Tibial artery (tissue), 4 donors: ENCODE measurements at regions not wholly inside any gene's neighbourhood (a gene's known extent, or its start where the extent isn't known, plus 50 kb on each side); places are given as distances from the start of the nearest gene placed in this dataset.
A peak's percentile ranks its signal among the peaks of the same experiment; 100 is the strongest.

Source experiments
- DNase-seq, 2 donors: peaks; one replicate each; pipeline ENCODE4 v3.0.0-alpha.2; 2019
- H3K27ac ChIP-seq, 2 donors: fragments of 200-600 bp; sonication (generic) in 1 of 2; 1 replicate in 1 of 2; 2 replicates in 1 of 2; pipeline ENCODE4 v1.5.1; 2018 to 2019; ENCODE audit warnings: mild to moderate bottlenecking in 1 of 2
- H3K27me3 ChIP-seq, 2 donors: fragments of 200-600 bp; sonication (generic) in 1 of 2; one replicate each; pipeline versions ENCODE4 v1.5.1 to v1.6.0; 2016 to 2019
- H3K36me3 ChIP-seq, 3 donors: fragments of 200-600 bp; sonication (generic) in 2 of 3; one replicate each; pipeline ENCODE4 v1.5.1; 2016 to 2019; ENCODE audit warnings: mild to moderate bottlenecking in 2 of 3
- H3K4me1 ChIP-seq, 4 donors: fragments of 200-600 bp; sonication (generic) in 2 of 4; 1 replicate in 3 of 4; 2 replicates in 1 of 4; pipeline ENCODE4 v1.5.1; 2016 to 2019
- H3K4me3 ChIP-seq, 2 donors: fragments of 200-600 bp; sonication (generic) in 1 of 2; 1 replicate in 1 of 2; 2 replicates in 1 of 2; pipeline ENCODE4 v1.5.1; 2018 to 2019; ENCODE audit warnings: mild to moderate bottlenecking in 2 of 2
- H3K9me3 ChIP-seq, 3 donors: fragments of 200-600 bp; sonication (generic) in 1 of 3; one replicate each; pipeline ENCODE4 v1.5.1; 2016 to 2019
- CTCF ChIP-seq, 2 experiments: fragments of 200-600 bp in 1 of 2; fragments of 450-650 bp in 1 of 2; IDR thresholded peaks; one replicate each; pipeline ENCODE4 v1.5.1; 2017 to 2019; ENCODE audit warnings: antibody characterized with exemption in 2 of 2, mild to moderate bottlenecking in 1 of 2, moderate library complexity in 1 of 2
- intact Hi-C: fragments of 100-400 bp; cut with DNase I; formaldehyde crosslinking; loops from one replicate; pipeline ENCODE4 v1.15.0; 2023; ENCODE audit warnings: low total_unique reads

GRCh38 chr6:84353459-84354423 lies 126.3 kb upstream of the CEP162 start:
- no peaks in the 10 kb centered on the region for H3K27me3 ChIP-seq
- no peak for TF ChIP-seq CTCF (IDR thresholded peaks at IDR 0.05)
- H3K27ac ChIP-seq: no peak overlapping the region
- intact Hi-C loops: no loop called here
- no peak overlapping the region for H3K4me3 ChIP-seq
- H3K36me3 ChIP-seq: no peaks in the 10 kb centered on the region
- DNase-seq: no peak
- no peaks in the 10 kb centered on the region for H3K4me1 ChIP-seq
- no peaks in the 10 kb centered on the region for H3K9me3 ChIP-seq

- Histone ChIP-seq H3K9me3 (no peaks in the 10 kb centered on the region), H3K4me3 (no peak overlapping the region), H3K27me3 (no peaks in the 10 kb centered on the region), H3K4me1 (no peaks in the 10 kb centered on the region), H3K27ac (no peak overlapping the region), H3K36me3 (no peaks in the 10 kb centered on the region)
- no peak for TF ChIP-seq CTCF (IDR thresholded peaks at IDR 0.05)
- DNase-seq: no peak
- intact Hi-C loops: no loop called here
These were observed 123.0 kb upstream of the CEP162 start for GRCh38 chr6:84350397-84350796.

GRCh38 chr6:84349542-84349941 lies 122.1 kb upstream of the CEP162 start:
- no peak for DNase-seq
- Histone ChIP-seq H3K36me3 (no peaks in the 10 kb centered on the region), H3K4me3 (no peak overlapping the region), H3K9me3 (no peaks in the 10 kb centered on the region), H3K27me3 (no peaks in the 10 kb centered on the region), H3K4me1 (no peaks in the 10 kb centered on the region), H3K27ac (no peak overlapping the region)
- no peak for TF ChIP-seq CTCF (IDR thresholded peaks at IDR 0.05)
- intact Hi-C loops: no loop called here

- intact Hi-C loops: no loop called here
- Histone ChIP-seq H3K9me3 (no peaks in the 10 kb centered on the region), H3K27ac (no peak overlapping the region), H3K36me3 (no peaks in the 10 kb centered on the region), H3K4me1 (no peaks in the 10 kb centered on the region), H3K4me3 (no peak overlapping the region), H3K27me3 (no peaks in the 10 kb centered on the region)
- no peak for TF ChIP-seq CTCF (IDR thresholded peaks at IDR 0.05)
- DNase-seq: no peak
These were observed 121.4 kb upstream of the CEP162 start for GRCh38 chr6:84348801-84349200.

- Histone ChIP-seq H3K27me3 (no peaks in the 10 kb centered on the region), H3K9me3 (no peaks in the 10 kb centered on the region), H3K4me3 (no peak overlapping the region), H3K4me1 (no peaks in the 10 kb centered on the region), H3K27ac (no peak overlapping the region), H3K36me3 (no peaks in the 10 kb centered on the region)
- peak; percentile 12 to 18 for TF ChIP-seq CTCF (IDR thresholded peaks at IDR 0.05)
- no peak for DNase-seq
- intact Hi-C loops: no loop called here
These were observed 118.9 kb upstream of the CEP162 start for GRCh38 chr6:84346372-84346771.
